HUDEP-2 (cell line): ENCODE measurements at regions not wholly inside any gene's neighbourhood (a gene's known extent, or its start where the extent isn't known, plus 50 kb on each side); places are given as distances from the start of the nearest gene placed in this dataset.
A peak's percentile ranks its signal among the peaks of the same experiment; 100 is the strongest.

Experiments used
- DNase-seq, 76 experiments: peaks; one replicate each; lab custom pipeline; 2025; ENCODE audit not compliant: unreplicated experiment in 76 of 76; lab: John Stamatoyannopoulos, UW

DNA sequence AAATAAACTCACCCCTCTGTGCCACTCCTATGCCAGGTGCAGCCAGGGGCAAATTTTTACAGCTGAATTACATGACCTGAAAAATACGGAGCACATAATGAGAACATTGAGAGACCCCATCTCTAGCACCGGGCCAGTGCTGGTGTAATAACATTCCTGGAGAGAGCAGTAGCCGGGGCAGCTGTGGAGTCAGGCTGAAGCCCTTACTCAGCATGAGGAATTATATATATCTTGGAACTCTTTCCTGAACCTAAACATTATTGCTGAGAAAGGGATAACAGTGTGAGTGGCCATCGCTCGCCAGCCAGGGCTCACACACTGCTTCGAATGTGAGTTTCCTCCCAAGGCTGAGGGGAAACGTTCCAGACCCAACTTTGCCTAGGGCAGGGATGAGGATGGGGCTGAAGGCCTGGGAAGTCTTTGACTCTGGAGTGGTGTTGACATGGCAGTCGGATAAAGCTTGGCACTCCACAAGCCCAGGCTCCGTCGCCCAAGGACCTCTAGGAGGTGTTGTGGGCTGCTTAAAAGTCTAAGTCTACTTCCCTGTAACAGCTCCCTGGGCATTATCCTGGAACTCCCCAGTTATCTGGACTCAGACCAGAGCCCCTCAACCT lies 269.8 kb downstream of the CDC5L start:
- no peak for DNase-seq

DNA sequence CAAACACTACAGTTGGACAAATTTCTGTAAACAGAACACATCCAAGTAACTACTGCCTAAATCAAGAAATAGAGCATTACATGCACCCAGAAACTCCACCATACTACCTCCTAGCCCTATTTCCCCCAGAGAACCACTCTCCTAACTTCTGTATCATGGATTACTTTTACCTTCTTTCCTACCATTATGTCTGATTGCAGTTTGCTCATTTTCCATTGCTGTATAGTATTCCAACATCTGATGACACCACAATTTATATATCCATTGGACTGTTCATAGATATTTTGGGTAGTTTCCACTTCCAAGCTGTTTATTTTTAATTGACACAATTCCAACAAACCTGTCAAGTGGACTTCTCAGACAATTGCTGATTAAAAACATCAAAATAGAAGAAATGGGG lies 271.1 kb downstream of the CDC5L start:
- DNase-seq = no peak

DNA sequence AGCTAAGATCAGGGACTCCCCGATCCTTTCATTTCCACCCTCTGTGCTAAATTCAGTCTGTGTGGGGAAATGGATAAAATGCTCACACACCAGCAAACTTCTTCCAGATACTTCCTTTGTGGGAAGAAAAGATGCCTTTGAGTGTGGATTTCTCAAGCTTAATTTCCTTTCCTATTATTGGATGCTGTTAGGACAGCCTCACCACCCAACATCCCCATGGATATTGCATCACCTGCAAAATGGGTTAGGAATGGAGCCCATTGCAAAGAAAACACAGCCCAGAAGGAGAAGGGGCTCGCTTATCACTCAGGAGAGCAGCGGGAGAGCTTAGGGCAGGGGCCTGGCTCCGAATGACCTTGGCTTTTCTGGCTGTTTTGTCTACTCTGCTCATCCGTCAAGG lies 272.2 kb downstream of the CDC5L start:
- no peak for DNase-seq

DNA sequence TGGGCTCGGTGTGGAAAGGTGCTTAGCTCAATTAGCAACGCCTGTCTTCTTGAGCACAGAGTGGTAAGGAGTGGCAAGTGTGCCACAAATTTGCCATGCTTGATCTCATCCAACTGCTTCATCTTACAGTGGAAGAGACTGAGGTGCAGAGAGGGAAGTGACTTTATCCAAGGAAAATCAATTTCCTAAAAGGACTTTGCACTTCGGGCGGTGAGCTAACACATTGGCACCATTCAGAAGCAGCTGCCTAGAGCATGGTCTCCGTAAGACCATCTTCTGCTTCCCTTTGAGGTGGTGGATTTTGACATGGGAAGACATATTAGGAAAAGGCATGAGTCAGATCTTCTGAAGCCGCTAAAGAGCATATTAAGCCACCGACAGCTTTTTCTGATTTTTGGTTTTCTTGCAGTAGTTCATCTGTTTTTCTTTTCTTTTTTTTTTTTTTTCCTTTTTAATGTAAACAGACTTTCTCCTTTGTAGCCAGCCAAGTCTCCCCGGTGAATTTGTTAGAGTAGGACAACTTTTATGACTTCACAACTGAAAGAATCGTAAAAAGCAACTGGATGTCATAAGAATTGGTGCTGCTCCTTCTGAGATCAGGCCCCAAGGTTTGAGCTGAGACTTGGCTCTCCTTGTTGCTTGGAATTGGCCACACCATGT lies 273.2 kb downstream of the CDC5L start:
- DNase-seq = no peak

DNA sequence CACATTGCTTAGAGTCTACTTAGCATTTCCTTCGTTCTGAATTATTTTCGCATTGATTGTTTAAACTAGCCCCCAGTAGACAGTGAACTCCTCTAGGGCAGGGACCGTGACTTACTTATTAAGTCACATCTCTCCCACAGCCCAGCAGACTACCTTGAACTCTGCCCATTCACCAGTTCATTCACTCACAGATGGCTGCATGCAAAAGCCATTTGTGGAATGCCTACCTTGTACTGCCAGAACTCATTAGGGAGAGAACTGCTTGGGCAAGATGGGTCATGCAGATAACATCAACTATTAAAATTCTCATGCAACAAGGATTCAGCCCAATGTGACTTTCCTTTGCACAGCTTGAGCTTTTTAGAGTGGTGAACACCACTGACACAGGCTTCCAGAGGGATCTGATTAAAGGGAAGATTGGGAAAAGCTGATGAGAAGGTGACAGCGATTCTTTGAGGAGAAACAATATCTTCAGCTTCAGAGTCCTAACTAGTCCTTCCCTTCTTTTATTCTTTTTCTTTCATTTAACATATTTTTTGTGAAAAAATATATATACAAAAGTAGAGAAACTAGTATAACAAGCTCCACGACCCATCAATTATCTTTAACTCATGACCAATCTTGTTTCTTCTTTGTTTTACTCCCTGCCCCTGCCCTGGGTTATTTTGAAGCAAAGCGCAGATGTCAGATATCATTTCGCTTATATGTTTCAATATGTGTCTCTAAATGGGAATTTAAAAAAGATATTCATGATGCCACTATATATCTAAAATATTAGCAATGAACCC lies 273.9 kb downstream of the CDC5L start:
- no peak for DNase-seq

DNA sequence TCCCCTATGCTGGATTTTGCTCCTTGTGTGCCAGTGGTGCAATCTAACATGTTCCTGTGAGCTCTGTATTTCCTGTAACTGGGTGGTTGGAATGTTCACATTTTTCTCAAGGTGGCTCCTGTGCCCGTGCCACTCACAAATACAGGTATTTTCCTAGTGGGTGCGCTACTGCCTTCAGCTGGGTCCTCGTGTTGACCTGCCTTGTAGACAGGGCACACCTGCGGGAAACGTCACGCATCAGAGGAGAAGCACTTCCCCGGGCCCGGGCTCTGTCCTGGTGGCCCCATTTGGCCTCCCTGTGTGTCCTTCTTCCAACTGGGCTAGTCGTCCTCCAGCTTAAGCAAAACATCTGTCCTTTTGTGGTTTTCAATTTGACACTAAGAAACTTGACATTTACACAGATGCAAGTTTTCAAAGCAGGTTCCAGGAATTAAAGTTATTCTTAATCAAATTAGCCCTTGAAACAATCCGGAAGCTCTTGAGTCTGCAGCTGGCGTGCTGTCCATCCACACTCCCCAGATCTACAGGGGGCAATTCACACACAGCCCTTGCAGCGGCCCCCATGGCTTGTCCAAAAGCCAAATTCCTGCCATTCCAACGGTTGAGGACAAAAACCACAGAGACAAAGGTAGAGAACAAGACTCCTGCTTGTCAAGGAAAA lies 275.1 kb downstream of the CDC5L start:
- DNase-seq = no peak

DNA sequence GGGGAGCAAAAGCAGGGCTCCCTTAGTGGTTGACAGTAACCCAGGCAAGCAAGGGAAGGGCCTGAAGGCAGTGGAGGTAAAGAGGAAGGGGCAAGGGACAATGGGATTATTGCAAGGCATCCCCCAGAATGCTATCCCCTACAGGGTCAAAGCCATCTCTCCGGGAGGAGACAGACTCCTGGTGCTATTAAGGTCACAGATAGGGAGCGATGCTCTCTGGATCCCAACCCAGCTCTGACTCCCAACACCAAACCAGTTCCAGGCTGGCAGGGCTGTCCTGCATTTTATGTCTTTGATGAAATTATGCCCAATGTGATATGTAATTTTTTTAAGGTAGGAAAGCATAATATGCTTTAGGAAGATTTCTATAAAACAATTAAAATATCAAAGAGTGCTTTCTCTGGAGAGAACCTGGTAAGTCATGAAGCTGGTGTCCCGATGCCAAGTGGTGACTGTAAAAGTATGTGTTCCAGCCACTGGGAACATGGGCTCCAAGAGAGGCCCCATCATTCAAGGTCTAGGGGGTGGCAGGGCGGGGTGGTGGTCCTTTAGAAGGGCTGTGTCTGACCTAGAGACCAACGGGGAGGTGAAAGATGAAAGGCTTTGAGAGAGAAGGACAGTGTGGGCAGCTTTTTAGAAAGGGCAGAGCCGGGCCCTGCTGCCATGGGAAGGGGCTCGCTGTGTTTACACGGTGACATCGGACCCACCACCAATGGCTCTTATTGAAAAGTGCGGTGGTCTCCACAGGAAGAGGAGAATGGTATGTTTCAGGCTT lies 276.5 kb downstream of the CDC5L start:
- no peak for DNase-seq

DNA sequence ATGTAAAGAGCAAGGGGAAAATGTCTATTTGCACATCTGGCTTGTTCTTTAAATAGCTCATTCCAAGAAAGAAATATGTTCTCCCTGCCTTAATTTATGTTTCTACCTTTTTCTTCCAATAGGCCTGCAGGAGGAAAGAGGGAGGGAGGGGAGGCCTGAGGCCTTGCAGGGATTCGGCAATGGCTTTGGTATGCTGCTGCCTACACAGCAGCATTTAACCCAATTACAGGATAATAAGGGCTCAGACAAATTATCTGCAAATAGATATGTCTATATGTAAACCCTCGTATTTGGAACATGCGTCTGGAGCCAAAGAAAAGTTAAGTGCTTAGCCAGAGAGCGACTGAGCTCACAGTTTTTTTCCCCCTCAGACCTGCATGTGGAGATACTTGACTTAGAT lies 277.2 kb downstream of the CDC5L start:
- DNase-seq = no peak

DNA sequence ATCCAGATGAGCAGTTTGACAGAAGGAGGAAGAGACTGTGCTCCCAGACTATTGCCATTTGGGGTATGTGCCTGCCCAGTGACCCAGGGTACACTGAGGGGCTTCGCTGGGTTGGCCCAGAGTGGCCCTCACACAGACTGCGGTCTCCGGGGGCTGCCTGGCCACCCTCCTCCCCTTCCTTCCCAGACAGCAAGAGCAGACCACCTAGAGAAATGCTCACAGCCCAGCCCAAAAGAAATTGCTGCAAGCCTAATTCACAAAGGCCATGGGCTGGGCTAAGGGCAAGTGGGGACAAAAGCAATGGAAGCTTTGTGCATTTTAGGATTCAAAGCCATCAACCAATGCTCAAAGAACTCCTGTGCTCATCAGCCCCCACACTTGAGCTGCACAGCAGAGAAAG lies 277.6 kb downstream of the CDC5L start:
- DNase-seq = no peak

DNA sequence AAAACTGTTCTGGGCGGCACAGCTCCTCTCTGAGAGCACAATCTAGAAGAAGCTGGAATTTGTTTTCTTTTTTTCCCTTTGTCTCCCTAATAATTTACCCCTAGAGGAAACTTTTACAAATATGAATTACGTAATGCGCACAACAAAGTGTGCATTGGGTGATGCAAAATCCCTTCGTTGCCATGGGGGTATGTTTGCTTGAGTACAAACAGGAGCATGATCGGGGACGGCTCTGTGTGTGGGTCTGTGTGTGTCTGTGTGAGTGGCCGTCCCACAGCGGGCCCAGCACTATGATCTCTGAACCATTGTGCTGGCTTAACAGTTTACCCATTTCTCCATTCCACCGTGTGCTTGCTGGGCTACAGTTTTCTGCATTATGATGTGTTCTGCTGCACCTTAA lies 278.2 kb downstream of the CDC5L start:
- DNase-seq = no peak

DNA sequence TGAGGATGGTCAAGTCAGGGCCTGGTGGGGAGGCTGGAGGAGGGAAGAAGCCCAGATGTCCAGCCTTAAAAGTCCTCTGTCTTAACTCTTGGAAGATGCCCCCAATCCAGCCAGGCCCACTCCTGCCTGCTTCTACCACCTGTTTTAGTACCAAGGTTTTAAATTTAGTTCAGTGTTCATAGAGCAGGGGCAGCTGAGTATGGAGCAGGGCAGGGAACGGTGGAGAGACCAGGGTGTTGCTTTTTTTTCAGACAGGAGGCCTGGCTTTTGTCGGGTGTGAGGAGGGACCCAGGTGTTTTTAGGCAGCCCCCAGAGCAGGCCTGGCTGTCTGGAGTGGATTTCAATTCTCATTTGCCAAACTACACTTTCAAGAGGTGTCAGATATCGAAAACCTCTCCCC lies 278.8 kb downstream of the CDC5L start:
- no peak for DNase-seq

DNA sequence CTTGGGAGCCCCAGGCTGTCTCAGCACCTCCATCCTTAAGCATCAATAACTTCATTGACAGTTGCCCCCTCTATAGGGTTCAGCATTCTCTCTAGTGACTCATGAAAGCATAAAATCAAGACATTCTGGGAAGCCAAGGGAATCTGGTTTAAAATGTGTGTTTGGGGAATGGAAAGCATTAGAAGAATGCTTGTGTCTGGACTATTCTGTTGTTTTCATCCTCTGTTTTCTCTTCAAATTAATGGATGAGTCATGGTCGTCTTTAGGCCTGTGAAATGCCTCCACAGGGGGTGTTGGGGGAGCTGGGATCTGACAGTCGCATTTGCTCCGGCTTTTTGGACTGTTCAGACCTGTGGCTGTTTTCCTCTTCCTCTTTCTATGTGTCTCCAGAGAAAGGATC lies 279.7 kb downstream of the CDC5L start:
- DNase-seq = no peak

DNA sequence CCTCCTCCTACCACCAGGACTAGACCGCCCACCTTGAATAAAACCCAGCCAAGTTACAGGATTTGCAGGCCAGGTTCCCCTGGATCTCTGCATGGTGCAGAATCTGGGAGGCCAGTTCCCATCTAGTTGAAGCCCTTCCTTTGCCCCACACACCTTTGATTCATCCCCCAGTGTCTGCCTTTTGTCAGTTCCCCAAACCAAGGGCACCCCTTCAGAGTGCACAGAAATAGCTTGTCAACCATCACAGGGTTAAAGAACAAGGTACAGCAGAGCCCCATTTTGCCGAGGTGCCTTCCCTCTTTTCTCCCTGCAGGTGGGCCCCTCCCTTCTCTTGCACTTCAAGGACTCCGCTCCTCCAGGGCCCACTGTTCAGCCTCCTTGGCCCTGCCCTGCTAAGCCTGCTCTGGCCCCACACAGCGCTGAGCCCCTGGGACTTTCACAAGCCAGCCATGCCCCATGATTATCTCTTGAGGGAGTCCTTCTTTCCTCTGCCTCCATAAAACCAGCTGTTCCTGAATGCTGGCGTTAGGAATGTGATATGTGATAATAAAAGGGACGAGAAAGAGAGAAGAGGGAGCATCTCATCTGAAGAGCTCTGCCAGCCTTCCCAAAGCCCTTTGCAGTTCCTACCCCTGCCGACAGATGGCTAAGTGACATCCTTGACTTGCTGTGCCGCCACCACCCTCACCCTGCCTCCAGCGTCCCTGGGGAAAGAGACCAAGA lies 280.3 kb downstream of the CDC5L start:
- peak in 28 of 76 experiments; percentile 8 to 60 (median 22) for DNase-seq

DNA sequence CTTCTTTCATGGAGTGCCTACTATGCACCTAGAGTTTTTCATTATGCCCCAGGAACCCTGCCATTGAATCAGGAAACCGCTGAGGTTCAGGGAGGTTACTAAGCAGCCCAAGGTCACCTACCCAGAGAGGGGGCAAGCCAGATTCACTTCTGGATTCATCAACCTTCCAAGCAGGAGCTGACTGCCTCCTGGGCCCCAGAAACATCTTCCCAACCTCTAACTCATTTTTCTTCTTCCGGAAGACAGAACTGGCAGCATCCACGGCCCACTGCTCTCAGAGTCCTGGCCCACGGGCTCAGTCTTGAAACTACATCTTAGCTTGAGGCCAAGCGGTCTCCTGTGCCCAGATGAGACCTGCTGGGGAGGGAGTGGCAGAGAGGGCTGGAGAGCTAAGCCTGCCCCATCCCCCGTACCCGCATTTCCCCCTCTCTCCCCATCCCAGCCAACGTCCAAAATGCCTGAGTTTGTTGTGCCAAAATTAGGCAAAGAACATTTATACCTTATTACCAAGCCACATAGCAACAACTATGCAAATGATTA lies 281.0 kb downstream of the CDC5L start:
- no peak for DNase-seq

DNA sequence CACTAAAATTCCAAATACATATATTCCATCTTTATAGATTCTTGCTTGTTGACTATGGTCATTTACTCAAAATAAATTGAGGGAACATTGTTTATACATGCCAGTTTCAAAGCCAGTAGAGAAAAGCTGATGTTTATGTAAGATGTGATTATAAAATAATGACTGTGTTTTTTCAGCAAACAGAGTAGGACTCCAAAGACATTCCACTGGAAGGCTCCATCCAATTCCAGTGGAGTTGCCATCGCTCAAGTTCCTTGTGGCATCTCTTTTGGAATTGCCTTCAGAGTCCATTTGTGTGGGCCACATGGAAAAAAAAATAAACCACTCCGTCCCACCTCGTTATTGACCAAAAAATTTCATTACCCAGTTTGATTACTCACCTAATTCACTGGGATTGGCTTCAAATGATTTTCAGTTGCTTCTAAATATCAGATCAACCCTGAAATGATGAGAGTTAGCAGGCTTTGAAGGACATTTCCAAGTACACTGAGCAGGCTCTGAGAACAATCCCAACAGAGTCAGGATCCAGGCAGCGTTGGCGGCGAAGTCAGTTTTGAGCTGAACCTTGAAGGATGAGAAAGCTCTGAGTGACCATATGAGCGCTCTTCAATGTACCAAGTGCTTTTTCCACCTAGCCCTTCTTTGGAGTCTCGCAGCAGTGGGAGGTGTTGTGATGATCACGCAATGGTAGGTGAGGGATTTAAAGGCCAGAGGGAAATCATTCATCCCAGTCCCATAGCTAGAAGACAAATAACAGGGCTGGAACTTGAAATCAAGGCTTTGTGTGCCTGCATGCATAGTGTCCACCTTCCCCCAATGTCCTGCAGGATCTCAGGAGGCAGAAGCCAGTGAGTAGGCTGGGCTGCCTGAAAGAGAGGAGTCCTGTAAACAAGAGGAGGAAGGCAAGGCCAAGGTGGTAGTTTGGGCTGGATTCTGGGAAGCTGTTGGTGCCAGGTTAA lies 281.7 kb downstream of the CDC5L start:
- DNase-seq = no peak

DNA sequence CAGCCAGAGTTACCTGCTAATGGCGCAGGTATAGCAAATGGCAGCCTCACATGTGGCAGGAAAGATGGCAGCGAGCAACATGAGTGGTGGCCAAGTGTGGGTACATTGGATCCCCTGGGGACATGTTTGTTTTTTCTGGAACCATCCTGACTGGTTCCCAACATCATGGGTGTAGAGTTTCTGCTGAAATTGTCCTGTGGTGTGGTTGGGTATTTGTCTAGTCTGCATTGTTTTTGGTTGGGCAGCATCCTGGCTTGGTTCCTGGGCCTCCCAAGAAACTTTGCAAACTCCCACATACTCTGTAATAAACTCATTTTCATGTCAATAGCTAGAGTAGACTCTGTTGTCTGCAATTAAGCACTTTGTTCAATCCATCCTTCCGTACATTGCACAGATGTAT lies 282.6 kb downstream of the CDC5L start:
- no peak for DNase-seq

DNA sequence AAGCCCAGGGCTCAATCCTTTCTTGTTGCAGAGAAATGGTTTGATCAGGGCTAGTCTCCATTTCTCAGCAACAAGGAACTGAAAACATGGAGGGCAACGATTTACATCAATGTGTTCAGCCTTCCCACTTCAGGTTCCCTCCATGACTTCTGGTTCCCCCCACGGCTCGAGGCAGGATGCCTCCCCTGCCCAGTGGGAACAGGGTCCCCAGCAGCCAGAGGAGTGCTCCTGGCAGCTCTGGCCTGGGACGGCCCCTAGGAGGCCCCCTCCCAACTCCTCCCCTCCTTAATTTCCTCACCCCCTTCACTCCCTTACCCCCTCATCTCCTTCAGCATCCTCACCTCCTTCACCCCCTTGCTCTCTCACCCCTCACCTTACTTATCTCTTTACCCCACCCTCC lies 283.8 kb downstream of the CDC5L start:
- DNase-seq = no peak

DNA sequence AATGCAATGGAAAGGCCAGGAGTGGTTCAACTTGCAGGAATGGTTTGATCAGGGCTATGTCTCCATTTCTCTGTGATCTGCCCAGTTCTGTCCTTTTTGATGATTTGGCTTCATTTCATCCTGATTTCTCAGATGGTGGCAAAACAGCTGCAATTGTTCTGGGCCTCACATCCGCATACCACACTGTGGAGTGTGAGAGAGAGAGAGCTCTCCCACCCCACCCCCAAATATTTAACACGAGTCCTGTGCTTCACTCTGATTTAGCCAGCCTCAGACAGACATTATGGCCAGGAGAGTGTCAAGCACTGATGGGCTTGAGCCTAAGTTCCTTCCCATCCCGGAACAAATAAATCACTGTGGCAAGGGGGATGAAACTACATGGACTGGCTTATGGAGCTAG lies 284.6 kb downstream of the CDC5L start:
- DNase-seq = no peak

DNA sequence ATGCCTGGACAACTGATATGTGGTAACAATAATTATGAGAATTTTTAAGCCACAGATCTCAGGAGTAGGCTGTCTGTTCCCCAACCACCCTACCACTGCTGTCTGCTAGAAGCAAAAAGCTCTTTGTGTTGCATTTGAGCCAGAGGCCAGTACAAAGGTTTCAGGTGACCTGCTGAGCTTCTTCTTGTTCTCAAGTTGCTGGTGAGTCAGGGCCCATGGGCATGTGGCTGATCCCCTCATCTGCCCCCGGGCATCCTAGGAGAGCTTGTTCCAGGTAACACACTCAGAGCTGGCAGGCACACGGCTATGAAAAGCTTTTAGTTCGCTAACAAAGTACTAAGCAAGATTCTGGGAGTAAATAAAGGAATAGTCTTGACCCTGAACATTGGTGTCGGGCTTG lies 285.3 kb downstream of the CDC5L start:
- no peak for DNase-seq
